Nephron progenitor cell (in vitro differentiated cells): ENCODE measurements at regions not wholly inside any gene's neighbourhood (a gene's known extent, or its start where the extent isn't known, plus 50 kb on each side); places are given as distances from the start of the nearest gene placed in this dataset.

Experiments
- DNase-seq: peaks from one replicate; pipeline ENCODE4 v3.0.0; 2021
- H3K27ac Mint-ChIP-seq: 2 replicates; pipeline ENCODE4 v1.8.0; 2021; ENCODE audit warnings: mild to moderate bottlenecking, moderate library complexity, mixed read lengths
- H3K27me3 Mint-ChIP-seq: 2 replicates; pipeline ENCODE4 v1.8.0; 2021; ENCODE audit warnings: mild to moderate bottlenecking, low read depth, mixed read lengths; ENCODE audit not compliant: poor library complexity
- H3K36me3 Mint-ChIP-seq: 2 replicates; pipeline ENCODE4 v1.8.0; 2021; ENCODE audit warnings: low read depth, mixed read lengths
- H3K4me1 Mint-ChIP-seq: 2 replicates; pipeline ENCODE4 v1.8.0; 2021; ENCODE audit warnings: mixed read lengths
- H3K4me3 Mint-ChIP-seq: 2 replicates; pipeline ENCODE4 v1.8.0; 2021; ENCODE audit warnings: mild to moderate bottlenecking, moderate library complexity, mixed read lengths
- H3K9me3 Mint-ChIP-seq: 2 replicates; pipeline ENCODE4 v1.8.0; 2021; ENCODE audit warnings: mild to moderate bottlenecking, moderate library complexity, mixed read lengths
- TF ChIP-seq, protein P1 (sequence below): fragments of 200-600 bp; sonication (generic); IDR thresholded peaks from 2 replicates; pipeline ENCODE4 v1.5.0; 2021; ENCODE audit warnings: antibody characterized with exemption

DNA sequence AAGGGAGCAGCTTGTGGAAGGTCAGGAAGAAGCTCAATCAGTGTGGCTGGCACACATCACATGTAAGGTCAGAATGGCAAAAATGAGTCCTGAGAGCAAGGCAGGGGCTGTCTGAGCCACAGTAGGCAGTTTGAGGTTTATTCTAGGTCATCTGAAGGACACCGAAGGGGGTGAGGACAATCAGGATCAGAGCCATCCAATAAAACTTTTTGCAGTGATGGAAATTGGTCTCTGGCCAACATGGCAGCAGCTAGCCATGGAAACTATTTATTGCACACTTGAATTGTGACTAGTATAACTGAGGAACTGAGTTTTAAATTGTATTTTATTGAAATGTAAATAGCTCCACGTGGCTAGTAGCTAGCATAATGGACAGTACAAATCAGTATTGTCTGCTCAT lies 97.0 kb upstream of the CACNA1E start:
- Mint-ChIP-seq H3K36me3 (no peaks in the 10 kb centered on the region), H3K27ac (no peak overlapping the region), H3K9me3 (no peaks in the 10 kb centered on the region), H3K4me1 (peaks cover 22% of the 10 kb centered on the region), H3K4me3 (no peak overlapping the region), H3K27me3 (peaks cover 11% of the 10 kb centered on the region)
- DNase-seq: no peak
- TF ChIP-seq, protein P1, sequence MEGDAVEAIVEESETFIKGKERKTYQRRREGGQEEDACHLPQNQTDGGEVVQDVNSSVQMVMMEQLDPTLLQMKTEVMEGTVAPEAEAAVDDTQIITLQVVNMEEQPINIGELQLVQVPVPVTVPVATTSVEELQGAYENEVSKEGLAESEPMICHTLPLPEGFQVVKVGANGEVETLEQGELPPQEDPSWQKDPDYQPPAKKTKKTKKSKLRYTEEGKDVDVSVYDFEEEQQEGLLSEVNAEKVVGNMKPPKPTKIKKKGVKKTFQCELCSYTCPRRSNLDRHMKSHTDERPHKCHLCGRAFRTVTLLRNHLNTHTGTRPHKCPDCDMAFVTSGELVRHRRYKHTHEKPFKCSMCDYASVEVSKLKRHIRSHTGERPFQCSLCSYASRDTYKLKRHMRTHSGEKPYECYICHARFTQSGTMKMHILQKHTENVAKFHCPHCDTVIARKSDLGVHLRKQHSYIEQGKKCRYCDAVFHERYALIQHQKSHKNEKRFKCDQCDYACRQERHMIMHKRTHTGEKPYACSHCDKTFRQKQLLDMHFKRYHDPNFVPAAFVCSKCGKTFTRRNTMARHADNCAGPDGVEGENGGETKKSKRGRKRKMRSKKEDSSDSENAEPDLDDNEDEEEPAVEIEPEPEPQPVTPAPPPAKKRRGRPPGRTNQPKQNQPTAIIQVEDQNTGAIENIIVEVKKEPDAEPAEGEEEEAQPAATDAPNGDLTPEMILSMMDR: no peak

DNA sequence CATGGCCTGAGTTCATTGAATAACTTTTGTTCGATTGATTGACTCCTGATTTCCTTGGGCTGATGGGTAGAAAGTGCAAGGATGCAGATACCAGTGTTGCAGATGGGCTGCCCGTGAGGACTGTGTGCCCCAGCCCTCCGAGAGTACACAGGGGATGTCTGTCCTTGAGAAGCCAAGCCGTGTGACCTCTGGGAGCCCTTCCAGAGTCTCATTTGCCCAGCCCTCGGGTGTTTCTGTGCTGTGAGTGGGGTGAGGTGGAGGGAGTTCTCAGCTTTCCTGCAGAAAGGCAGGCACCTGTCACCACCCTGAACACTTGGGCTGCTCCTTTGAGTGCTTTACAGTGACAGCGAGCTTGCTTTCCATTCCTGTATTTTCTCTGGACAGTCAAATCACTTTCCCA lies 96.4 kb upstream of the CACNA1E start:
- Mint-ChIP-seq H3K36me3 (no peaks in the 10 kb centered on the region), H3K4me1 (peaks cover 28% of the 10 kb centered on the region), H3K4me3 (no peak overlapping the region), H3K27ac (no peak overlapping the region), H3K27me3 (peaks cover 11% of the 10 kb centered on the region), H3K9me3 (no peaks in the 10 kb centered on the region)
- TF ChIP-seq, protein P1: no peak
- no peak for DNase-seq

DNA sequence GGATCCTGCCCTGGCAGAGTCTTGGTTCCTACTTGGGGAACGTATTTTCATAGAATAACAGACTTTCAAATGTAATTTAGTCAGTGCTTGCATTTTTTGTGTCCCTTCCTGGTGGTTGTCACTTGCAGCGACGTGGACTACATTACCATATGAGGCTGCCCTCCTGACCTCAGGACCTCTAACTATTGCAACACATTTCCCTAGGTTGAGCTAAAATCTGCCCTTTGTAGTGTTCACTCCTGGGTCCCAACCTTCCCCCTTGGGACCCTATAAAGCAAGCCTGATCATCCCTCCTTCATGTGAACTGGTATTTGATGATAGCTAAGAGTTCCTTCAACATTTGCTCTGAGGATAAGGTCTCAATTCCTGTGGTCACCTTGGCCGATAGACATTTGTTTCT lies 95.6 kb upstream of the CACNA1E start:
- Mint-ChIP-seq H3K27me3 (peaks cover 11% of the 10 kb centered on the region), H3K4me3 (no peak overlapping the region), H3K27ac (no peak overlapping the region), H3K9me3 (no peaks in the 10 kb centered on the region), H3K4me1 (peaks cover 36% of the 10 kb centered on the region), H3K36me3 (no peaks in the 10 kb centered on the region)
- TF ChIP-seq, protein P1: no peak
- DNase-seq: no peak

DNA sequence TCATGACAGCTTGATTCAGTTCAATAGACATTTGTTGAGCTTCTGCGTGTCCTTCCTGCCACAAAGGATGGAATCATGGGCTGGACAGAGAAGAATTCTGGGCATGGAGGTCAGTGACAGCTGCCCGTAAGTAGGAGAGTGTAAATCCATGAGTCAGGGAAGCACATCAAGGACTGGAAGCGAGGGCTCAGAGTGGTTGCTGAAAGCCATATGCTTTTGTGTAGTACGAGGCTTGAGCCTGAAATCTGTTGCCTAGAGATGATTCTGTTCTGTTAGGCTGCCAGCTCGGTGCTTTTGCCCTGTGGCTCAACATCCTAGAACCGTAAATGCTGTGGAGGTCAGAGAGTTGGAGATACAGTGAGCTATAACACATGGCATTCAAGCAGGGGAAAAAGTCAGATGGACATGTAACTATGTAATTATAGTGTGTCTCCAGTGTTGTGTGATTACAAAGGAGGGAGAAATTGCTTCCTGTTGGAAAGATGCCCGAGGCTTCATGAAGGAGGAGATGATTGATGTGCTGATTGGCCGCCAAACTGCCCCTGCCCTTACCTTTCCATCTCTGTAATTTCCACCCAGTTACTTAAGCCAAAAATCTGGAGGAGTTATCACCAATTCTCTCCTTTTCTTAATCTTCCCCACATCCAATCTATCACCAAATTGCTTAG lies 92.8 kb upstream of the CACNA1E start:
- Mint-ChIP-seq H3K4me3 (no peak overlapping the region), H3K27ac (peak overlapping the region; percentile 24), H3K27me3 (peaks cover 6% of the 10 kb centered on the region), H3K36me3 (no peaks in the 10 kb centered on the region), H3K9me3 (no peaks in the 10 kb centered on the region), H3K4me1 (peaks cover 38% of the 10 kb centered on the region)
- TF ChIP-seq, protein P1: no peak
- DNase-seq: no peak

DNA sequence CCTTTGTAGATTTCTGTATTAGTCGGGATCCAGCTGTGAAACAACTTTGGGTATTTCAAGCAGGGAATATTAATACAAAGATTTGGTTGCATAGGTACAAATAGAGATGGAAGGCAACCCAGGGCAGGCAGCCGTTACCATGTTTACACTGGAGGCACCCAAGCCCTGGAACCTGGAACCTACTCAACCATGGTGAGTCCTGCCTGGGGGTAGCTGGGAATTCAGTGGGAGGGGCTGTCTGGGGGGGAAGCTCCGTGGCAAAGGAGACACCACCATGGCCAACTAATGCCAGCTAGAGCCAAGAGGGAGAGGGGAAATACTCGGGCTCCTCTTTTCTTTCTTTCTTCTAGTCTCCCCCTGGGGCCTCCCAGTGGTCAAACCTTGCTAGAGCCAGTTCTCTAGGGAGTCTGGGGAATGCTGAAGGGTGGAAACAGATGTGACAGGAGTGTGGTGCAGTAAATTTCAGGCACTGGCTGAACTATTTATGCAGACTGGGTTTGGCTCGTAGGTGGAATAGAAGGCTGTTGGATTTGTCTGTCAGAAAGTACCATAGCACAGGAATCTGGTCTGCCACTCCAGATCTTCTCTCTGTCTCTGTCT lies 91.9 kb upstream of the CACNA1E start:
- H3K4me3 Mint-ChIP-seq: peak overlapping the region; percentile 31
- H3K27me3 Mint-ChIP-seq: peaks cover 3% of the 10 kb centered on the region
- peak overlapping the region; percentile 70 for H3K27ac Mint-ChIP-seq
- peak; percentile 23 for DNase-seq
- peaks cover 38% of the 10 kb centered on the region for H3K4me1 Mint-ChIP-seq
- no peaks in the 10 kb centered on the region for H3K9me3 Mint-ChIP-seq
- H3K36me3 Mint-ChIP-seq: no peaks in the 10 kb centered on the region
- TF ChIP-seq, protein P1: no peak

DNA sequence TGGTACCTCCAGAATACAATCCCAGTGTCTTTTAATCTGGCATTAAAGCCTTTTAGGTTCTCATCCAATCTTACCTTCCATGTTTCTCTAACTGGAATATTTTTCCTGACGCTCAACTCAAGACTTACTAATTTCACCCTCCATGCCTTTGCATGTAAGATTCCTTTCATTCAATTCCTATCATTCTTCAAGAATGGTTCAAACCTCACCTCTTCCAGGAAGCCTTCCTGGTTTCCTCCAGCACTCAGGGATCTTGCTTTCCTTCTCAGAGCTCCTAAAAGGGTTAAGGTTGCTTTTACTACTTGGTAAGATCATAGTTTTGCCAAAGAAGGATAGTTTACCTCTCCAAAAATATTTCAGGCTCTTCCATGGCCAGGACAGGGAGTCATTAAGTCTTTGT lies 91.2 kb upstream of the CACNA1E start:
- TF ChIP-seq, protein P1: no peak
- DNase-seq: no peak

More for the DNA sequence above, 91.2 kb upstream of the CACNA1E start:
- peaks cover 38% of the 10 kb centered on the region for H3K4me1 Mint-ChIP-seq
- H3K27ac Mint-ChIP-seq: no peak overlapping the region
- H3K9me3 Mint-ChIP-seq: no peaks in the 10 kb centered on the region
- no peaks in the 10 kb centered on the region for H3K36me3 Mint-ChIP-seq
- peaks cover 3% of the 10 kb centered on the region for H3K27me3 Mint-ChIP-seq
- no peak overlapping the region for H3K4me3 Mint-ChIP-seq
